Lower lobe of right lung (tissue), 2 donors: ENCODE measurements at regions not wholly inside any gene's neighbourhood (a gene's known extent, or its start where the extent isn't known, plus 50 kb on each side); places are given as distances from the start of the nearest gene placed in this dataset.

Experiments used
- ATAC-seq, 2 donors: fragments of 200-7000 bp; cut with Tn5 transposase; one replicate each; pipeline ENCODE4 v1.9.1; 2020 to 2022; ENCODE audit warnings: mild to moderate bottlenecking in 2 of 2, moderate library complexity in 2 of 2
- DNase-seq: peaks from one replicate; pipeline ENCODE4 v3.0.0-alpha.2; 2020
- H3K27ac ChIP-seq: fragments of 200-600 bp; one replicate; pipeline ENCODE4 v1.8.0; 2022
- H3K27me3 ChIP-seq: fragments of 200-600 bp; one replicate; pipeline ENCODE4 v1.8.0; 2022; ENCODE audit warnings: low read depth
- H3K36me3 ChIP-seq: fragments of 200-600 bp; one replicate; pipeline ENCODE4 v1.8.0; 2022; ENCODE audit warnings: mild to moderate bottlenecking
- H3K4me1 ChIP-seq: fragments of 200-600 bp; one replicate; pipeline ENCODE4 v1.8.0; 2022
- H3K4me3 ChIP-seq: fragments of 200-600 bp; one replicate; pipeline ENCODE4 v1.8.0; 2022; ENCODE audit warnings: mild to moderate bottlenecking
- H3K9me3 ChIP-seq: fragments of 200-600 bp; one replicate; pipeline ENCODE4 v1.8.0; 2022
- intact Hi-C: fragments of 100-400 bp; cut with DNase I; formaldehyde crosslinking; loops from one replicate; pipeline ENCODE4 v1.11.0; 2022
- TF ChIP-seq, protein P1 (sequence below): fragments of 200-600 bp; IDR thresholded peaks from one replicate; pipeline ENCODE4 v1.8.0; 2022; ENCODE audit warnings: antibody characterized with exemption, mild to moderate bottlenecking
- donor health status: DM: no; HTN: yes; CAD: no; lungs with severe emphysema.

DNA sequence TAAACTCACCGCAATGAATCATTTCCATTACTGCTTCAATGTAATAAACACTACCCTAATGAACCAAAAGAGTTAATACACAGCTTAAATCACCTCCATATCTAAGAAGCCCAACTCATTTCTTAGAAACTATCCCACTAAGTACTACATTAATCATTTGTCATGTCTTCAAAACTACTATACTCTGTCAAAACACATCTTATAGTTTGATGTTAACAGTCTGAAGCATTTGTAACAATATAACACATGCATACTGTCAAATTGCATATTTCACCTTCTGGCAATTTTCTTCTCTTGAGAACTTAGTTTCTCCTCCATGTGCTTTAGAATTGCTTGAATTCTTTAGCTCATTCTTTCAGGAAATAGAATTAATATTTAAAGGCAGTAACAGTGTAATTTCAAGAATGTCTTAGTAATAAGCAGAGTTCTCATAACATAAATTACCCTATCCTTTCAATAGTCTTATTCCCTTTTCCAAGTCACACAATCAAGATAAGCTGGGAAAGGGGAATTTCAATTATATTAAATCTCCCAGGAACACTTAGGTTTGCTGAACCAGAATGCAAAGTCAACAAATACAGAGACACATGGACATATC is 199.7 kb downstream of the ATPSCKMT start:
- Histone ChIP-seq H3K4me1 (no peaks in the 10 kb centered on the region), H3K27ac (no peak overlapping the region), H3K27me3 (no peaks in the 10 kb centered on the region), H3K9me3 (peaks cover 17% of the 10 kb centered on the region), H3K36me3 (no peaks in the 10 kb centered on the region), H3K4me3 (no peak overlapping the region)
- intact Hi-C loops, result no loop called here
- ATAC-seq, result no peak
- TF ChIP-seq, protein P1, sequence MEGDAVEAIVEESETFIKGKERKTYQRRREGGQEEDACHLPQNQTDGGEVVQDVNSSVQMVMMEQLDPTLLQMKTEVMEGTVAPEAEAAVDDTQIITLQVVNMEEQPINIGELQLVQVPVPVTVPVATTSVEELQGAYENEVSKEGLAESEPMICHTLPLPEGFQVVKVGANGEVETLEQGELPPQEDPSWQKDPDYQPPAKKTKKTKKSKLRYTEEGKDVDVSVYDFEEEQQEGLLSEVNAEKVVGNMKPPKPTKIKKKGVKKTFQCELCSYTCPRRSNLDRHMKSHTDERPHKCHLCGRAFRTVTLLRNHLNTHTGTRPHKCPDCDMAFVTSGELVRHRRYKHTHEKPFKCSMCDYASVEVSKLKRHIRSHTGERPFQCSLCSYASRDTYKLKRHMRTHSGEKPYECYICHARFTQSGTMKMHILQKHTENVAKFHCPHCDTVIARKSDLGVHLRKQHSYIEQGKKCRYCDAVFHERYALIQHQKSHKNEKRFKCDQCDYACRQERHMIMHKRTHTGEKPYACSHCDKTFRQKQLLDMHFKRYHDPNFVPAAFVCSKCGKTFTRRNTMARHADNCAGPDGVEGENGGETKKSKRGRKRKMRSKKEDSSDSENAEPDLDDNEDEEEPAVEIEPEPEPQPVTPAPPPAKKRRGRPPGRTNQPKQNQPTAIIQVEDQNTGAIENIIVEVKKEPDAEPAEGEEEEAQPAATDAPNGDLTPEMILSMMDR, result no peak
- DNase-seq, result no peak

DNA sequence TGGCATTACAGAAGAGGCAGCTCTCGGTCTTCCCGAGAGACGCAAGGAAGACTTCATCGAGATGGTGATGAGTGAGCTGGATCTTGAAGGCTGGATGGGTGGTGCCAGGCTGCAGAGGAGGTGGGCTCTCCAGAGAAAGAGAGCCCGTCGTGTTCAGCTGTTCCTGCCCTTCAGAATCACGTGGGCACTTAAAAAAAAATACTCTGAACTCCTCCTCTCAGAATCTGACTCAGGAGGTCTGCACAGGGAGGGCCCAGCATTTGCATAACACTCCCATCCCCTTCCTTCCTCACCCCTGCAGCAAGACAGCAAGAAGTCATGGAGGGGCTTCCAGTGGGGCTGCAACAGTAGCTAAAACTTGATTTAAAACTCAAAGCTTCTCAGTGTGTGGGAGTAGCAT is 203.0 kb downstream of the ATPSCKMT start:
- no peaks in the 10 kb centered on the region for H3K36me3 ChIP-seq
- DNase-seq (no peak), ATAC-seq (no peak)
- TF ChIP-seq, protein P1, result no peak
- no peaks in the 10 kb centered on the region for H3K27me3 ChIP-seq
- H3K9me3 ChIP-seq, result no peaks in the 10 kb centered on the region
- intact Hi-C loops, result no loop called here
- H3K4me1 ChIP-seq, result no peaks in the 10 kb centered on the region
- H3K4me3 ChIP-seq, result no peak overlapping the region
- H3K27ac ChIP-seq, result no peak overlapping the region

DNA sequence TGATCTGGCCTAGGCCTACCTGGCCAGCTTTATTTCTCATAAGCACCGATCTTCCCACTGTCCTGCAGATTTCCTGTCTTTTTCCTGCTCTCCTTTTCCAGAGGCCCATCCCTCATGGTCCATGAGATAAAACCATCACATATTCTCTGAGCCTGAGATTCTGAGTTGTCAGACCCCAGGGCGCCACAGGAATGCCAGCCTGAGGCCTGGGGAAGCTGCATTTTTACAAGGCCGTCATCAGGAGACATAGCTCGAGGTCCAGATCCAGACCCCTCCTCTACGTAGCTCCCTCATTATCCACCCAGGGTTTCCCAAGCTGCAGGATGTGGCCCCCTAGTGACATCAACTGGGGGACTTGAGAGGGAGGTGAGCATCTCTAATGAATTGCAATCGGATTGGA is 204.3 kb downstream of the ATPSCKMT start:
- Histone ChIP-seq H3K27me3 (no peaks in the 10 kb centered on the region), H3K27ac (no peak overlapping the region), H3K36me3 (no peaks in the 10 kb centered on the region), H3K9me3 (no peaks in the 10 kb centered on the region), H3K4me3 (no peak overlapping the region), H3K4me1 (no peaks in the 10 kb centered on the region)
- intact Hi-C loops, result no loop called here
- DNase-seq (no peak), ATAC-seq (no peak)
- TF ChIP-seq, protein P1, result no peak

- intact Hi-C loops, result no loop called here
- ATAC-seq, result no peak
- Histone ChIP-seq H3K27me3 (no peaks in the 10 kb centered on the region), H3K36me3 (no peaks in the 10 kb centered on the region), H3K9me3 (no peaks in the 10 kb centered on the region), H3K27ac (no peak overlapping the region), H3K4me3 (no peak overlapping the region), H3K4me1 (no peaks in the 10 kb centered on the region)
- DNase-seq, result no peak
- TF ChIP-seq, protein P1, result no peak
Measured at GRCh38 chr5:10036136-10036815, 213.4 kb downstream of the ATPSCKMT start.

GRCh38 chr5:10034001-10034400 is 215.7 kb downstream of the ATPSCKMT start:
- H3K9me3 ChIP-seq, result no peaks in the 10 kb centered on the region
- intact Hi-C loops, result no loop called here
- no peak overlapping the region for H3K27ac ChIP-seq
- DNase-seq, result no peak
- H3K36me3 ChIP-seq, result no peaks in the 10 kb centered on the region
- H3K27me3 ChIP-seq, result no peaks in the 10 kb centered on the region
- TF ChIP-seq, protein P1, result no peak
- H3K4me3 ChIP-seq, result no peak overlapping the region
- no peak for ATAC-seq
- H3K4me1 ChIP-seq, result no peaks in the 10 kb centered on the region
